ENCODE measurements at regions not wholly inside any gene's neighbourhood (a gene's known extent, or its start where the extent isn't known, plus 50 kb on each side); places are given as distances from the start of the nearest gene placed in this dataset.
"Not testable (repeated sequence)": the region's sequence is repeated elsewhere in the genome, so short reads cannot be mapped to it uniquely, and the experiment has no call there.

- Histone ChIP-seq H3K27ac (ENCODE audit: low read depth, low read length, poor library complexity, severe bottlenecking) (no peak overlapping the region), H2AFZ (ENCODE audit: low read length) (no peak overlapping the region), H3K4me2 (ENCODE audit: low read length) (no peak overlapping the region), H3K79me2 (ENCODE audit: insufficient read depth, low read length) (no peaks in the 10 kb centered on the region), H3K9ac (ENCODE audit: low read length) (no peak overlapping the region), H3K27me3 (ENCODE audit: insufficient read depth, low read length) (no peaks in the 10 kb centered on the region), H3F3A (ENCODE audit: insufficient read depth, low read length) (no peaks in the 10 kb centered on the region), H4K20me1 (ENCODE audit: insufficient read depth, low read length) (no peaks in the 10 kb centered on the region), H3K36me3 (ENCODE audit: insufficient read depth, low read length) (no peaks in the 10 kb centered on the region), H3K4me1 (ENCODE audit: insufficient read depth, low read length, severe bottlenecking) (no peaks in the 10 kb centered on the region), H3K4me3 (ENCODE audit: low read depth, low read length, poor library complexity, severe bottlenecking) (no peak overlapping the region), H3K9me3 (ENCODE audit: low read length) (no peaks in the 10 kb centered on the region), H3K9me2 (ENCODE audit: low read depth, low read length) (no peaks in the 10 kb centered on the region)
- no peak for TF ChIP-seq CTCF (IDR thresholded peaks at IDR 0.05; ENCODE audit: low read length)
- no peak for TF ChIP-seq EZH2 (IDR thresholded peaks at IDR 0.05; ENCODE audit: borderline replicate concordance, low read length)
Measured at GRCh38 chr12:102314821-102315220, 117.2 kb upstream of the PMCH start.

GRCh38 chr12:102313116-102313971 is 115.7 kb upstream of the PMCH start:
- not testable (repeated sequence) for H3K9me3 ChIP-seq (ENCODE audit: low read length); H3K27ac ChIP-seq (ENCODE audit: low read depth, low read length, poor library complexity, severe bottlenecking); H3K9me2 ChIP-seq (ENCODE audit: low read depth, low read length); H3F3A ChIP-seq (ENCODE audit: insufficient read depth, low read length); H3K79me2 ChIP-seq (ENCODE audit: insufficient read depth, low read length); H3K27me3 ChIP-seq (ENCODE audit: insufficient read depth, low read length); H2AFZ ChIP-seq (ENCODE audit: low read length); H3K9ac ChIP-seq (ENCODE audit: low read length); H3K4me3 ChIP-seq (ENCODE audit: low read depth, low read length, poor library complexity, severe bottlenecking); H3K4me2 ChIP-seq (ENCODE audit: low read length); H3K36me3 ChIP-seq (ENCODE audit: insufficient read depth, low read length); H4K20me1 ChIP-seq (ENCODE audit: insufficient read depth, low read length); H3K4me1 ChIP-seq (ENCODE audit: insufficient read depth, low read length, severe bottlenecking)

- Histone ChIP-seq H3K4me3 (ENCODE audit: low read depth, low read length, poor library complexity, severe bottlenecking) (no peak overlapping the region), H3K9me2 (ENCODE audit: low read depth, low read length) (no peaks in the 10 kb centered on the region), H3K4me2 (ENCODE audit: low read length) (no peak overlapping the region), H3F3A (ENCODE audit: insufficient read depth, low read length) (no peaks in the 10 kb centered on the region), H3K79me2 (ENCODE audit: insufficient read depth, low read length) (no peaks in the 10 kb centered on the region), H2AFZ (ENCODE audit: low read length) (no peak overlapping the region), H3K27me3 (ENCODE audit: insufficient read depth, low read length) (no peaks in the 10 kb centered on the region), H3K9ac (ENCODE audit: low read length) (no peak overlapping the region), H4K20me1 (ENCODE audit: insufficient read depth, low read length) (no peaks in the 10 kb centered on the region), H3K36me3 (ENCODE audit: insufficient read depth, low read length) (no peaks in the 10 kb centered on the region), H3K9me3 (ENCODE audit: low read length) (0 out of 2 replicates have a peak, but pooled peaks cover 2% of the 10 kb centered on the region), H3K27ac (ENCODE audit: low read depth, low read length, poor library complexity, severe bottlenecking) (no peak overlapping the region), H3K4me1 (ENCODE audit: insufficient read depth, low read length, severe bottlenecking) (no peaks in the 10 kb centered on the region)
- TF ChIP-seq CTCF (IDR thresholded peaks at IDR 0.05; ENCODE audit: low read length): no peak
- no peak for TF ChIP-seq EZH2 (IDR thresholded peaks at IDR 0.05; ENCODE audit: borderline replicate concordance, low read length)
Measured at GRCh38 chr12:102305486-102305885, 107.9 kb upstream of the PMCH start.

- H2AFZ ChIP-seq (ENCODE audit: low read length); H3K36me3 ChIP-seq (ENCODE audit: insufficient read depth, low read length); H3K9ac ChIP-seq (ENCODE audit: low read length); H3K27me3 ChIP-seq (ENCODE audit: insufficient read depth, low read length); H3F3A ChIP-seq (ENCODE audit: insufficient read depth, low read length); H3K79me2 ChIP-seq (ENCODE audit: insufficient read depth, low read length); H3K4me3 ChIP-seq (ENCODE audit: low read depth, low read length, poor library complexity, severe bottlenecking); H3K4me1 ChIP-seq (ENCODE audit: insufficient read depth, low read length, severe bottlenecking); H3K4me2 ChIP-seq (ENCODE audit: low read length); H3K9me3 ChIP-seq (ENCODE audit: low read length); H3K9me2 ChIP-seq (ENCODE audit: low read depth, low read length); H4K20me1 ChIP-seq (ENCODE audit: insufficient read depth, low read length); H3K27ac ChIP-seq (ENCODE audit: low read depth, low read length, poor library complexity, severe bottlenecking): not testable (repeated sequence)
Measured at GRCh38 chr12:102304667-102305066, 107.0 kb upstream of the PMCH start.
